ENCODE measurements at regions not wholly inside any gene's neighbourhood (a gene's known extent, or its start where the extent isn't known, plus 50 kb on each side); places are given as distances from the start of the nearest gene placed in this dataset.
"Not testable (repeated sequence)": the region's sequence is repeated elsewhere in the genome, so short reads cannot be mapped to it uniquely, and the experiment has no call there.

DNA sequence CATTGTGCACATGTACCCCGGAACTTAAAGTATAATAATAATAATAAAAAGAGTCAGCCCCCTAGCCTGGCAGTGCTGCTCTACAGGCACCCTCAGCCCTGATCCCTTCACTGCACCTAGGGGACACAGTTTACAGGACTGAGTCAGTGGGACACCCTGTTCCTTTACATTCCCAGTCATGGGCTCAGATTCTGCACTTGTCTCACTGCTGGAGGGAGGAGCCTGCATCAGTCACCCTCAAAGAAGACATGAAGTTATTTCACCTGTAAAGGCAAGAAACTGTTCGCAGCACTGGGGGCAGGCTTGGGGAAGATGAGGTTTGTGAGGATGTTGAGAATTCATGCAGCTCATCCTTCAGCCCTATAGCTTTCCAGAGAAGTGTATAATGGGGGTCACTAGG, 50.7 kb upstream of the VPREB1 start:
- FAIRE-seq: no peak
- DNase-seq (ENCODE audit: extremely low spot score, insufficient read length, low read depth): no peak

DNA sequence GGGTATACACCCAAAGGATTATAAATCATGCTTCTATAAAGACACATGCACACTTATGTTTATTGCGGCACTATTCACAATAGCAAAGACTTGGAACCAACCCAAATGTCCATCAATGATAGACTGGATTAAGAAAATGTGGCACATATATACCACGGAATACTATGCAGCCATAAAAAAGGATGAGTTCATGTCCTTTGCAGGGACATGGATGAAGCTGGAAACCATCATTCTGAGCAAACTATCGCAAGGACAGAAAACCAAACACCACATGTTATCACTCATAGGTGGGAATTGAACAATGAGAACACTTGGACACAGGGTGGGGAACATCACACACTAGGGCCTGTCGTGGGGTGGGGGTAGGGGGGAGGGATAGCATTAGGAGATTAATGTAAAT, 51.1 kb upstream of the VPREB1 start:
- not testable (repeated sequence) for DNase-seq (ENCODE audit: extremely low spot score, insufficient read length, low read depth)

DNA sequence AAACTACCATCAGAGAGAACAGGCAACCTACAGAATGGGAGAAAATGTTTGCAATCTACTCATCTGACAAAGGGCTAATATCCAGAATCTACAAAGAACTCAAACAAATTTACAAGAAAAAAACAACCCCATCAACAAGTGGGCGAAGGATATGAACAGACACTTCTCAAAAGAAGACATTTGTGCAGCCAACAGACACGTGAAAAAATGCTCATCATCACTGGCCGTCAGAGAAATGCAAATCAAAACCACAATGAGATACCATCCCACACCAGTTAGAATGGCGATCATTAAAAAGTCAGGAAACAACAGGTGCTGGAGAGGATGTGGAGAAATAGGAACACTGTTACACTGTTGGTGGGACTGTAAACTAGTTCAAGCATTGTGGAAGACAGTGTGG, 51.6 kb upstream of the VPREB1 start:
- FAIRE-seq; DNase-seq (ENCODE audit: extremely low spot score, insufficient read length, low read depth): not testable (repeated sequence)

More for the DNA sequence above, 51.1 kb upstream of the VPREB1 start:
- not testable (repeated sequence) for FAIRE-seq

DNA sequence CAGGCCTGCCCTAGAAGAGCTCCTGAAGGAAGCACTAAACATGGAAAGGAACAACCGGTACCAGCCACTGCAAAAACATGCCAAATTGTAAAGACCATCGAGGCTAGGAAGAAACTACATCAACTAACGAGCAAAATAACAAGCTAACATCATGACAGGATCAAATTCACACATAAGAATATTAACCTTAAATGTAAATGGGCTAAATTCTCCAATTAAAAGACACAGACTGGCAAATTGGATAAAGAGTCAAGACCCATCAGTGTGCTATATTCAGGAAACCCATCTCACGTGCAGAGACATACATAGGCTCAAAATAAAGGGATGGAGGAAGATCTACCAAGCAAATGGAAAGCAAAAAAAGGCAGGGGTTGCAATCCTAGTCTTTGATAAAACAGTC, 54.8 kb upstream of the VPREB1 start:
- FAIRE-seq; DNase-seq (ENCODE audit: extremely low spot score, insufficient read length, low read depth): not testable (repeated sequence)

DNA sequence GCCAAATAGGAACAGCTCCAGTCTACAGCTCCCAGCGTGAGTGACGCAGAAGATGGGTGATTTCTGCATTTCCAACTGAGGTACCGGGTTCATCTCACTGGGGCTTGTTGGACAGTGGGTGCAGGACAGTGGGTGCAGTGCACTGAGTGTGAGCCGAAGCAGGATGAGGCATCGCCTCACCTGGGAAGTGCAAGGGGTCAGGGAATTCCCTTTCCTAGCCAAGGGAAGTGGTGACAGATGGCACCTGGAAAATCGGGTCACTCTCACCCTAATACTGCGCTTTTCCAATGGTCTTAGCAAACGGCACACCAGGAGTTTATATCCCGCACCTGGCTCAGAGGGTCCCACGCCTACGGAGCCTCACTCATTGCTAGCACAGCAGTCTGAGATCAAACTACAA, 56.7 kb upstream of the VPREB1 start:
- FAIRE-seq; DNase-seq (ENCODE audit: extremely low spot score, insufficient read length, low read depth): not testable (repeated sequence)

DNA sequence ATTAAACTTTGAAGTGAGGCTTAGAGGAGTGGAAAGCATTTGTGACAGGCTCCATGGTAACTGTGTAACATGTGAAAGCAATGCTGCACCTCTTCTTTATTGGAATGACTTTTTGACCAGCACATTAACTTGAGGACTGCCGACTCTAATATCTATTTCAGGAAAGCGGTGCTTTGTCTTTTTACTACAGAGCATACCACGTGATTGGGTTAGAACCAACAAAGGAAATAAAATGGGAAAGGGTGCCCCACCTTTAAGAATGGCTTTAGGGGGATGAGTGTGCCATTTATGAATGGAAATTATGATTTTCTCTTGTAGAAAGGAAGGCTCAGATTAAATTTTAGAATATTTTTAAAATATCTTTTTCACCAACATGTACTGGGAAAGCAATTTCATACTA, 57.3 kb upstream of the VPREB1 start:
- DNase-seq (ENCODE audit: extremely low spot score, insufficient read length, low read depth) (no peak), FAIRE-seq (no peak)

DNA sequence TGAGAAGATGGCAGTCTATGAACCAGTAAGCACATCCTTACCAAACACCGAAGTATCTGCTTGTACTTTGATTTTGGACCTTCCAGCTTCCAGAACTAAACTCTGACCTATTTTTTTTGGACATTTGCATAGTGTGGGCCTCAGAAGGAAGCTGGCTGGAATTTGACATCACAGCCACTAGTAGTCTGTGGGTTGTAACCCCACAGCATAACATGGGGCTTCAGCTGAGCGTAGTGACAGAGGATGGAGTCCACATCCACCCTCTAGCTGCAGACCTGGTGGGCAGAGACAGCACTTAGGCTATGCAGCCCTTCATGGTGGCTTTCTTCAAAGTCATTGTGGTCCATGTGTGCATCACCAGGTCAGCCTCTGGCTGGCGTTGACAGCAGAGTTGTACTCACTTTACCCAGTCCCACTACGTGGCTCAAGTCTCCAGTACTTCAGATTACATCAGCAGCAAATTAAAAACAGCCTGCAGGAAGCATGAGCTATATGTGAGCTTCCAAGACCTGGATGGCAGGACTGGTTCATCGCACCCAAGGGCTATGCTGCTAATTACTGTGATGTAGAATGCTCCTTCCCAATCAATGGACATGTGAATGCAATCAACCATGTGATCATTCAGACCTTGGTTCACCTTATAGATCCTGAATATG, 58.6 kb upstream of the VPREB1 start:
- FAIRE-seq: no peak
- no peak for DNase-seq (ENCODE audit: extremely low spot score, insufficient read length, low read depth)

DNA sequence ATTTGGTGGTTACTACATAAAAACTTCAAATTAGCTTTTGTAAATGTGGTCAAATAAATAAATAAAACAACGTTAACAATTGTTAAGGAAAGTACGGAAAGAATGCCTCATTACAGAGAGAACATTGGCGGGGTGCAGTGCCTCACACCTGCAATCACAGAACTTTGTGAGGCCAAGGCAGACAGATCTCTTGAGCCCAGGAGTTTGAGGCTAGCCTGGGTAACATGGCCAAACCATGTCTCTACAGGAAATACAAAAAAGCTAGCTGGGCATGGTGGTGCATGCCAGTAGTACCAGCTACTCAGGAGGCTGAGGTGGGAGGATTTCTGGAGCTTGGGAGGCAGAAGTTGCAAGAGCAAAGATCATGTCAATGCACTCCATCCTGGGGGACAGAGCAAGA, 59.4 kb upstream of the VPREB1 start:
- DNase-seq (ENCODE audit: extremely low spot score, insufficient read length, low read depth) (no peak), FAIRE-seq (no peak)

DNA sequence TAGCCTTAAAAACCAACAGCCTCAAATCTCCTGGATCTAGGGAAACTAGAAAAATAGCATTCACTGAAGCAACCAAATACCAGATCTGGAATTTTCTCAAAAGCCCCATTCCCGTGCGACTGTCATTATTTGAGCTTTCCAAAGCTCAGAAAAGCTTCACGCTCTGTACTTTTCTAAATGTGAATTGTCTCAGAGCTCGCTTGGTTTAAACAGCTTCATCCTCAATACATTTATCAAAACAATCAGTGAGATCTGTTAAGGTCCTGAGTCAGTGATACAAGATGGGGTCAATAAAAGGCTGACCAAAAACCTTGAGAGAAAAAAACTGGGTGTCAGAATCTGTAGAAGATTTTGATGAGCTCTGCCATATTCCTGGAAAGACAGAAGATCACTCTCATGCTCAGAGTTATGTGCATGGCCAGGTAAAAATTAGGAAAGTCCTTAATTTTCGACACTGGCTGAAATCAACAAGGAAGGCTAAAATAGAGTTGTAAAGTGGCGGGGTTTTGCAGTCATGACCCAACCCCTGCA, 60.2 kb upstream of the VPREB1 start:
- DNase-seq (ENCODE audit: extremely low spot score, insufficient read length, low read depth): no peak
- FAIRE-seq: no peak

DNA sequence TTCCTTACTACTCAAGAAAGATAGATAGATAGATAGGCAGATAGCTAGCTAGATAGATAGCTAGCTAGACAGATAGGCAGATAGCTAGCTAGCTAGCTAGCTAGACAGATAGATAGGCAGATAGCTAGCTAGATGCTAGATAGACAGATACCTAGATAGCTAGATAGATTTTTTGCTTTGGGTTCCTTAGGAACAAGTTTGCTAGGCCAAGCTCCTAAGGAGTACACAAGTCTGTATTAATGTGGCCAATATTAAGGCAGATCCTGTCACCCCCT, 61.7 kb upstream of the VPREB1 start:
- DNase-seq (ENCODE audit: extremely low spot score, insufficient read length, low read depth) (no peak), FAIRE-seq (no peak)

DNA sequence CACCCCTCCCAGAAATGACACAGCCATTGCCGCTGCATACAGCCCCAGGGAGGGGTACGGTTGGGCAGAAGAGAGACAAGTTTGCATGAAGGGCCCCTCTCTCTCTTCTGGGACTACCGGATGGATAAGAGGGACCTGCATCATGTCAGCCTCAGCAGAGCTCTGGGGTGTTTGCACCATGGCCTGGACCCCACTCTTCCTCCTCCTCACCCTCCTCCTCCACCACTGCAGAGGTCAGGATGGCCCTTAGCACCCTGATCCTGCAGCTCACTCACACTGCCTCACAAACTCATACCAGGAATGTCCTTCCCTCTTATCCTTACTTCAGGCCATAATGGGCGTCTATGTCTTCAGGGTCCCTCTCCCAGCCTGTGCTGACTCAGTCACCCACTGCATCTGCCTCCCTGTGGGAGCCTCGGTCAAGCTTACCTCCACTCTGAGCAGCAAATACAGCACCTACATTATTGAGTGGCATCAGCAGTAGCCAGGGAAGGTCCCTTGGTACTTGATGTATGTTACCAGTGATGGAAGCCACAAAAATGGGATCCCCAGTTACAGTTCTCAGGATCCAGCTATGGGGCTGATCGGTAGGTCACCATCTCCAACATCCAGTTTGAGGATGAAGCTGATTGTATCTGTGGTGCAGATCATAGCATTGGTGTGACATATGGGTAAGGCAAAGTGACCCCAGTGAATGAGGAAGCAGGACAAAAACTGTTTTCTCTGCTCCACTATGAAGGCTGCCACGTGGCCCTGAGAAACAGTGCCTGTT, 62.2 kb upstream of the VPREB1 start:
- FAIRE-seq (no peak), DNase-seq (ENCODE audit: extremely low spot score, insufficient read length, low read depth) (no peak)

DNA sequence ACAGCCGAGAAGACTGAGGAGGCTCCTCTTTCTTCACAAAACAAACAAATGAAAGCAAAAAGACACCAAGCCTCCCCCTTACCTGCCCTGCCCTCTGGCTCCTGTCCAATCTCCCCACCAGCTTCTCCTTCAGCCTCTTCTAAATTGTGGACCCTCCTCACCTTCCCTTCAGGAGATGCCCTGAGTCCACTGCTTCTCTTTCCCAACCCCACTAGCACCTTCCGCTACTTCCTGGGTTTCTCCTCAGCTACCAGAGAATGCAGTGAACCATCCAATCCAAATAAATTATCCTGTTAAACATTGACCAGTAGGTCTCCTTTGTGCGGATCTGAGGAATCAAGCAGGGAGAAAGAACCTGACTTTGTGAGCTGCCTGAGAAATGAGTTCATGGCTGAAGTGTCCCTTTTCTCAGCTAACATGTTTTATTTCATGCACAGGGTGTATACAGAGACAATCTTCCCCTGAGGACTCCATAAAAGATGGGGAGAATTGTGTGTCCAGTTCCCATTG, 63.2 kb upstream of the VPREB1 start:
- FAIRE-seq (no peak), DNase-seq (ENCODE audit: extremely low spot score, insufficient read length, low read depth) (no peak)

DNA sequence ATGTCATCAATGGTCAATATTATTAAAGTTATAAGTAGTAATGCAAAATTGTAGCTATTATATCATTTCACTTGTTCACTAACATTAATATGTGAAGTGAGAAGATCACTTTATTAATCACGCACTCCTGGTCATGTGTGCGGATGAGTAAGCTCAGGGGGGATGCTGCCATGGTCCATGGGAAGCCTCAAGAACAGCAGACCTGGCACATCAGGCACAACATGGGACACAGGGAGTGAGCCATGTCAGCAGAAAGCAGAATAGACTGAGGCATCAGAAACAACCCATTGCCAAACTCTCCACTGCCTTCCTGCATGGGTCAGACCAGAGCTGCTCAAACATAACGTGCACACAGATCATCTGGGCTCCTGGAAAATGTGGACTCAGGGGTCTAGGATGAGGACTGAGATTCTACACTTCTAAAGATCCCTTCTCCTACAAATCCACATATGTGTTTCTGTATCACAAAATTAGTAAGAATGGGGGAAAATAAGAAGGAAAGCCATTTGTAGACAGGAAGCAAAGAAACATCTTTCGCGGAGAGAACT, 63.8 kb upstream of the VPREB1 start:
- FAIRE-seq (no peak), DNase-seq (ENCODE audit: extremely low spot score, insufficient read length, low read depth) (no peak)

DNA sequence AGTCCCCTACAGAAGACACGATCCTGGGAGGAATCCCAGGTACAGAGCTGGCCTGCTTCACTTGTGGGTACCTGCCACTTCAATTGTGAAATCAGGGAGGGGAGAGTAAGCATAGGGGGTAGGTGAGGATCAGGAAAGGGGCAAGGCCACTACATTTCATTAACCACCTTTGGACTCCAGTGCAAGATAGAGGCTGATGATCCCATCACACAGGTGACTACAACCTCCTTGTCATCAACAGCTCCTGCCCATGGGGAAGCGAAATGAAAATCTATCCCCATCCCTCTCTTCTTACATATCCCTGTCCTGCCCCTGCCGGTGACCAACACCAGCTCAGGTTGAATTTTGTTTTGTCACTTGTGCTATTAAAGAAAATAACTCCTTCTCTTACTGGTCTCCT, 64.7 kb upstream of the VPREB1 start:
- DNase-seq (ENCODE audit: extremely low spot score, insufficient read length, low read depth) (no peak), FAIRE-seq (no peak)

DNA sequence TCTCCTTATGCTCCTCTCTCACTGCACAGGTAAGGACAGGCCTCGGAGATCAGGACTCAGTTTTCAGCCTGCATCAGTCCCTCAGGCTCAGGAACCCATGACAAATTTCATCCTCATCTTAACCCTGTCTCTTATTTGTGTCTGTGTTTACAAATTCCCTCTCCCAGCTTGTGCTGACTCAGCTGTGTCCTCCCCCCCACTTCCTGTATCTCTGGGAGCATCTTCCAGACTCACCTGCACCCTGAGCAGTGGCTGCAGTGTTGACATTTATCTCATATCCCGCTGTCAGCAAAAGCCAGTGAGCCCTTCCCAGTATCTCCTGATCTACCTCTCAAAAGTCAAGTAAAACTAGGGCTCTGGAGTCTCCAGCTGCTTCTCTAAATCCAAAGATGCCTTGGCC, 65.6 kb upstream of the VPREB1 start:
- no peak for DNase-seq (ENCODE audit: extremely low spot score, insufficient read length, low read depth)
- no peak for FAIRE-seq

DNA sequence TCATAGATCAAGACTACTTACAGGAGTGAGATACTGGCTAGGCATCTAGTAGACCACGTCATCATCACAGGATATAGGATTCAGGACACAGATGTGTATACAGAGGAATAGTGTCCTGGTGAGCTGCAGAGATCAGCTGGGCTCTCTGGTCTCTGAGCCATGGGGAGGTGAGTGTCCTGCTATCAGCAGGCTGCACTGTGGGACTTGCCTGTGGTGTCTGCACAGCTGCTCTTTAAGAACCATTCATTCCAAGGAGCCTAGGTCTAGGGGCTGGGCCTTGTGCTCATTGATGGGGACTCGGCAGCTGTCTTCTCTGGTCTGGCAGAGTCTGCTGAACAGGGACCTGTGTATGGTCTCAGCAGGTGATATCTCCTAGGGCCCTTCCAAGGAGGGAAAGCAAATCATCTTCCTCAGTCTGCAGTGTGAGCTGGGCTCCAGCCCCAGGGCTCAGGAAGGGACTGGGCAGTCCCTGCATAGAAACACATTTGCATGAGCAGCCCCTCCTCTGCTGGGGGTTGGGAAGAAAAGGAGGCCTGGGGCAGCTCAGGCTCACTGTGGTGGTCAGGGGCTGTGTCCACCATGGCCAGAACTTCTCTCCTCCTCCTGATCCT, 66.1 kb upstream of the VPREB1 start:
- no peak for FAIRE-seq
- DNase-seq (ENCODE audit: extremely low spot score, insufficient read length, low read depth): no peak

DNA sequence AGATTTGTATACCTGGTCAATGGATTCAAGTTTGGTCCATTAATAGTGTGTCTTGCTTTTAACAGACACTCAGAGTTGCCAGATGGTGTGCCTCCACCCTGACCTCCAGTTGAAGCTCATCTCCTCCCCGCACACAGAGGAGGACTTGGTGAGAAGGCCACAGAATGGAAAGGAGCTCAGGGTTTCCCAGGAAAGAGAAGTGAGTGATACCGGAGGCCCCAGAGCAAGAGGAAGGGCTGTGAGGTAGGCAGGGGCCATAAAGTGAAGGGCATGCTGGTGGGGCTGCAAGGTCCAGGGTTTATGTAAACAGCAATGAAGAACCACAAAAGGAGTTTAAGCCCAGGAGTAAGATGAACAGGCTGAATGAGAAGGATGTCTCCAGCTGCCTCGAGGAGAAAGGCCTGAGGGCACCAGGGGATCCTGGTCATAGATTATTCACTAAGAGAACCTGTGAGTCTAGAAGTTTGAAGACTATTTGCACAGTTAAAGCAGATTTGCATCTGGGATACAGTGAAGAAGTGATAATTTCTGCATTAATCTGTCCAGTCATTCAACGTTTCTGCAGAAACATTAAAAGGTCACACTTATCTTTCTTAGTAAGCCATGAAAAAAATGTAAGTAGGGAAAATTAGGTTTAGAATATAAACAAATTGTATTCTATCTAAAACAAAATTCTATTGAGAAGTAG, 67.5 kb upstream of the VPREB1 start:
- FAIRE-seq (no peak), DNase-seq (ENCODE audit: extremely low spot score, insufficient read length, low read depth) (no peak)

DNA sequence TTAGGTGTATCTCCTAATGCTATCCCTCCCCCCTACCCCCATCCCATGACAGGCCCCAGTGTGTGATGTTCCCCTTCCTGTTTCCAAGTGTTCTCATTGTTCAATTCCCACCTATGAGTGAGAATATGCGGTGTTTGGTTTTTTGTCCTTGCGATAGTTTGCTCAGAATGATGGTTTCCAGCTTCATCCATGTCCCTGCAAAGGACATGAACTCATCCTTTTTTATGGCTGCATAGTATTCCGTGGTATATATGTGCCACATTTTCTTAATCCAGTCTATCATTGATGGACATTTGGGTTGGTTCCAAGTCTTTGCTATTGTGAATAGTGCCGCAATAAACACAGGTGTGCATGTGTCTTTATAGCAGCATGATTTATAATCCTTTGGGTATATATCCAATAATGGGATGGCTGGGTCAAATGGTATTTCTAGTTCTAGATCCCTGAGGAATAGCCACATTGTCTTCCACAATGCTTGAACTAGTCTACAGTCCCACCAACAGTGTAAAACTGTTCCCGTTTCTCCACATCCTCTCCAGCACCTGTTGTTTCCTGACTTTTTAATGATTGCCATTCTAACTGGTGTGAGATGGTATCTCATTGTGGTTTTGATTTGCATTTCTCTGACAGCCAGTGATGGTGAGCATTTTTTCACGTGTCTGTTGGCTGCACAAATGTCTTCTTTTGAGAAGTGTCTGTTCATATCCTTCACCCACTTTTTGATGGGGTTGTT, 71.5 kb upstream of the VPREB1 start:
- DNase-seq (ENCODE audit: extremely low spot score, insufficient read length, low read depth); FAIRE-seq: not testable (repeated sequence)

DNA sequence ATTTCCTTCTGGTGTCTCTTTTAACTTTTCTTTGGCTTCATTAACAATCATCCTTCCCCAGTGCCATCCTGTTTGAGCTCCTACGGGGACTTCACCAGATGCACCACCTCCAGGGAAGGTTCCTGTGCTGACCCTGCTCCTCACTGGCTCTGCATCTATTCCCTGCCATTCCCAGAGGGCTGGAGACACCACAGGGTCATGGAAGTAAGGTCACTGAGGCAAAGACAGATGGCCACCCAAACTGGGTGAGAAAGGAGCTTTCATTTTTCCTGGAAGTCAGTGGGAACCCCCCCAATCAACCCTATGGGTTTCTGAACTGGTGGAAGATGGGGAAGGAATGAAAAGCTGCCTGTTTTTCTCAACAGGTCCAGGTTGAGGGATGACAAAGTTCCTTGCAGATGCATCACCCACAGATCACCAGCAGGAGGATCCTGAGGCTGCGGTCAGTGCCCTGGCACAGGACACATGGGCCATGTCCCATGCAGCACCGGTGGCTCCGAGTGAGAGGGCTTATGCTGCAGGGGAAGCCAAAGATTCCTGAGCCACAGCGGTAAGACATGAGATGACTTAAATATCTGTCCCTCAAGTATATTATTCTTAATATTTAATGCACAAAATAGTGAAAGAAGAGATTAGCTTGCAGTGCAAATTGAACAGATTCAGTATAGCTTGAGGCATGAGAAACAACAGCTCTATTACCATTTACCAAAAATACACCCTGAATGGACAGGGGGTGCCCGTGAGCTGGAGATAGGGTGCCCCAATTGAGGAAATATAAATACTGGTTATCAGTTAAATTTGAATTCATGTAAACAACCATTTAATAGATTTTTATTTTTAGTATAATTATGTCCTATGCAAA, 73.0 kb upstream of the VPREB1 start:
- FAIRE-seq (no peak), DNase-seq (ENCODE audit: extremely low spot score, insufficient read length, low read depth) (no peak)
